Erythroblast (primary cell): ENCODE measurements at regions not wholly inside any gene's neighbourhood (a gene's known extent, or its start where the extent isn't known, plus 50 kb on each side); places are given as distances from the start of the nearest gene placed in this dataset.
"Not testable (repeated sequence)": the region's sequence is repeated elsewhere in the genome, so short reads cannot be mapped to it uniquely, and the experiment has no call there.

Source experiments
- DNase-seq, 2 experiments: peaks; one replicate each; lab custom pipeline; 2025; lab: John Stamatoyannopoulos, UW
- GATA1 ChIP-seq: IDR thresholded peaks from 2 replicates; pipeline ENCODE4 v1.6.1; 2011; ENCODE audit warnings: low read depth, mild to moderate bottlenecking, control low read depth, low read length, moderate library complexity
- POLR2A ChIP-seq: IDR thresholded peaks from 2 replicates; pipeline ENCODE4 v1.6.1; 2011; ENCODE audit warnings: mild to moderate bottlenecking, low read length

GRCh38 chr12:60539592-60539991 is 943.8 kb downstream of the SLC16A7 start:
- no peak for DNase-seq
- TF ChIP-seq GATA1 (no peak), POLR2A (no peak)

DNA sequence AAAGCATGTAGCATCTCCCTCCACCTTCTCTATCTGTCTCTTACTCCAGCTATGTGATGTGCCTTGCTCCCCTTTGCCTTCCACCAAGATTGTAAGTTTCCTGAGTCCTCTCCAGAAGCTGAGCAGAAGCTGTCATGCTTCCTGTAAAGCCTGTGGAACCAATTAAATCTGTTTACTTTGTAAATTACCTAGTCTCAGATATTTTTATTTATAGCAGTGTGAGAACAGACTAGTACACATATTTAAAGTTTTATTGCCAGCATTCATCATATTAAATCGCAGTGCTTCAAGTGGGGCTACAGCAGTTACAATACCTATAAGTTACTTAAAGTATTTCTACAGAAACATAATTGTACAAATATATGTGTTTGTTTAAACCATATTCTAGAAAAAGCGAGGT is 973.1 kb downstream of the SLC16A7 start:
- DNase-seq, result no peak
- TF ChIP-seq POLR2A (no peak), GATA1 (no peak)

DNA sequence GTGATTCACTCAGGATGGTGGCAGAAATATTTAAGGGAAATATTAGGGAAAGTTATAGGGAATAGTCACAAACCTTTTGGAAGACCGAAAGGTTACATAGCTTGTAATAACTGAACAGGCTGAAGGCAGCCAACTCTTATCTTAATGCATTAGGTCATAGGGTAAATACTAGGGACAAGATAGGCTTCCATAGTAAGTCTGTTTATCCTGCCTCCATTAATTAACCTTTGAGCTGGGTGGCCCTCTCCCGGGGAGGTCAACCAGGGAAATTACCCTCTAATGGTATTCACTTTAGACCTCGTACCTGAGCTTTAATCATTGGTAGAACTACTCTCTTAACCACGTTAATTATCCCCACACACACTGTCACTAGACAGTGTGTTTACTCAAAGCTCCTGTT is 981.8 kb downstream of the SLC16A7 start:
- DNase-seq, result no peak
- TF ChIP-seq GATA1, result no peak
- no peak for TF ChIP-seq POLR2A

DNA sequence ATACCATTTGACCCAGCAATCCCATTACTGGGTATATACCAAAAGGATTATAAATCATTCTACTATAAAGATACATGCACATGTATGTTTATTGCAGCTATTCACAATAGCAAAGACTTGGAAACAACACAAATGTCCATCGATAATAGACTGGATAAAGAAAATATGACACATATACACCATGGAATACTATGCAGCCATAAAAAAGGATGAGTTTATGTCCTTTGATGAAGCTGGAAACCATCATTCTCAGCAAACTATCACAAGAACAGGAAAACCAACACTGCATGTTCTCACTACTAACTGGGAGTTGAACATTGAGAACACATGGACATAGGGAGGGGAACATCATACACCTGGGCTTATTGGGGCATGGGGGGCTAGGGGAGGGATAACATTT is 991.8 kb downstream of the SLC16A7 start:
- DNase-seq, result not testable (repeated sequence)

DNA sequence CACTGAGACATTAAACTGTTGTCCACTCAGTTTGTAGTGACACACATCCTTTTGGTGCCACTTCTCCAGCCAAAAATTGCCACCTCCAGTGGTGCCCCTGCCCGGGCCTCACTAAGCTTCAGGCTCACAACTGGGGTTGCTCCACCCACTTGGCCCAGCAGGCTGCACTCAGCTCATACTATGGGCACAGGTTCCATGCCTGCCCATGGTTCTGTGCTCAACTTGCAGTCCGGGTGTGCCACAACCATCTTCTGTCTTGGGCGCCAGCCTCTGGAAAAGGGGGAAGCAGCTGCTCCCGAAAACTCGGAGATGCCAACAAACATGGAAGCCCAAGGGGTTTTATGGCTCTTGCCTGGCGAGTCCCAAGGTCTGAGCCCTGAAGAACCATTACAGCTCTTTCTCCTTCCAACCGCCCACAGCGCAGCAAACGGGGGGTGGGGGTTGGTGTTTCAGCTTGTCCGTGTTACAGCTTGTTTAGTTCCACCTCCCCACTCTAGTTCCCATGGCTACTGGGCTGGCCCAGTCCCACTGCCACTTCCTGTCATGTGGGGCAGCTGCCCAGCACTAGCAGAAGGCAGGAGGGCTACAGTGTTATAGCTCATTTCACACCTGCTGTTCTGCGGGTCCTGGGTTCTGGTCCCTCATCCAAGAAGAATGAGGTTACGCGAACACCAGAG is 998.3 kb downstream of the SLC16A7 start:
- DNase-seq, result no peak

DNA sequence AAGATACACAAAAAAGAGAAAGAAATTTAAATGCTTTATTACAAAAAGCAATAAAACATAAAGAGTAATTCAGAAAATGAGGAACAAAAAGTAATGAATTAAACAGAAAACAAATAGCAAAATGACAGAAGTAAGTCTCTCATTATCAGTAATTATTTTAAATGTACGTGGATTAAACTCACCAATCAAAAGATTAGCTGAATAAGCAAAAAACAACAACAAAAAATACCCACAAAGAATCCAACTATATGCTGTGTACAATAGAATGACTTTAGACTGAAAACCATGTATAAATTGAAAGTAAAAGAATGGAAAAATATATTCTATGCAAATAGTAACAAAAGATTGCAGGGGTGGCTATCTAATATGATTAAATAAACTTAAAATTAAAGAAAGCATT is 1006.8 kb downstream of the SLC16A7 start:
- no peak for DNase-seq
- TF ChIP-seq GATA1 (no peak), POLR2A (no peak)

More for the DNA sequence above, 998.3 kb downstream of the SLC16A7 start:
- TF ChIP-seq POLR2A (no peak), GATA1 (no peak)

- not testable (repeated sequence) for DNase-seq
These were observed 1007.6 kb downstream of the SLC16A7 start for GRCh38 chr12:60603475-60603874.

DNA sequence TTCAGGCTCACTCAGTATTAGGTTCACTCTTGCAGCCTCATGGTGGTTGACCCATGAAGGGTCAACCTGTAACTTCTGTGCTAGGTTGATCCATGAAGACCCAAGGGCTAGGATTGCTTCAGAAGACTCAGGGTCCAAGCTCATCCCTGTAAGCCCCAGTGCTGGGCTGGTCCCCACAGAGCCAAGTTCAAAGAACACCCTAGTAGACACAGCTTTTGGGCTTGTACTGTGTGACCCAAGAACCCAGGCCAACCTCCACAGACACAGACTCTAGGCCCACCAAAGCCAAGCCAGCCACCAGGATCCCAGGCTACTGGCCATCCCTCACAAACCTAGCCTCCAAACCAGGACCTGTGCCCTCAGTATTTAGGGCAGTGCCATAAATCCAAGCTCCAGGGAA is 1020.6 kb downstream of the SLC16A7 start:
- no peak for DNase-seq
- TF ChIP-seq GATA1 (no peak), POLR2A (no peak)

- DNase-seq, result no peak
These were observed 1035.0 kb downstream of the SLC16A7 start for GRCh38 chr12:60630796-60631195.

GRCh38 chr12:60644076-60644475 is 1048.2 kb downstream of the SLC16A7 start:
- TF ChIP-seq GATA1 (no peak), POLR2A (no peak)
- DNase-seq, result no peak

More at GRCh38 chr12:60630796-60631195, 1035.0 kb downstream of the SLC16A7 start:
- TF ChIP-seq POLR2A (no peak), GATA1 (no peak)

DNA sequence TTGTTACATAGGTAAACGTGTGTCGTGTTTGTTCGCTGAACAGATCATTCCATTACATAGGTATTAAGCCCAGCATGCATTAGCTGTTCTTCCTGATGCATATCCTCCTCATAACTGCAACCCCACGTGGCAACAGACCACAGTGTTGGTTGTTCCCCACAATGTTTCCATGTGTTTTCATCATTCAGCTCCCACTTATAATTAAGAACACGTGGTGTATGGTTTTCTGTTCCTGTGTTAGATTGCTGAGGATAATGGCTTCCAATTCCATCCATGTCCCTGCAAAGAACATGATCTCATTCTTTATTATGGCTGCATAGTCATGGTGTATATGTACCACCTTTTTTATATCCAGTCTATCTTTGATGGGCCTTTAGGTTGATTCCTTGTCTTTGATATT is 1071.1 kb downstream of the SLC16A7 start:
- no peak for DNase-seq
- no peak for TF ChIP-seq POLR2A
- TF ChIP-seq GATA1, result no peak

DNA sequence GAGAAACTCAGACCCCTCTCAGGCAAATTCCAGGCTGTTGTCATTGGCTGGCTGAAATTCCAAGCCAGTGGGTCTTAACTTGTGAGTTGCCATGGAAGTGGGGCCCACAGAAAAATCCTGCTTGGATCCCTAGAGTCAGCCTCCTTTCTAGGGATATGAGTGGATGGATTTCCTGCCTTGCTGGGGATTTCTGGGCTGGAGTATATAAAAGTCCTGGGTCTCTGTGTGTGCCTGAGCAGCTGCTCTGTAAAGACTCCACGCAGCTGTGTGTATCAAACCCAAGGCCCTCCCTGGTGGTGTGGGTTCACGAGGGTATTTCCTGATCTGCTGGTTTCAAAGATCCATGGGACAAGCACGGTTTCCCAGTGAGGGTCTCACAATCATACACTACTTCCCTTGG is 1077.1 kb downstream of the SLC16A7 start:
- no peak for TF ChIP-seq GATA1
- TF ChIP-seq POLR2A, result no peak

GRCh38 chr12:60684988-60685655 is 1089.3 kb downstream of the SLC16A7 start:
- DNase-seq, result no peak
- TF ChIP-seq POLR2A (no peak), GATA1 (no peak)

More for the DNA sequence above, 1077.1 kb downstream of the SLC16A7 start:
- DNase-seq, result no peak

GRCh38 chr12:60689137-60689536 is 1093.3 kb downstream of the SLC16A7 start:
- TF ChIP-seq POLR2A (no peak), GATA1 (no peak)
- no peak for DNase-seq
